ENCODE measurements at regions not wholly inside any gene's neighbourhood (a gene's known extent, or its start where the extent isn't known, plus 50 kb on each side); places are given as distances from the start of the nearest gene placed in this dataset.

DNA sequence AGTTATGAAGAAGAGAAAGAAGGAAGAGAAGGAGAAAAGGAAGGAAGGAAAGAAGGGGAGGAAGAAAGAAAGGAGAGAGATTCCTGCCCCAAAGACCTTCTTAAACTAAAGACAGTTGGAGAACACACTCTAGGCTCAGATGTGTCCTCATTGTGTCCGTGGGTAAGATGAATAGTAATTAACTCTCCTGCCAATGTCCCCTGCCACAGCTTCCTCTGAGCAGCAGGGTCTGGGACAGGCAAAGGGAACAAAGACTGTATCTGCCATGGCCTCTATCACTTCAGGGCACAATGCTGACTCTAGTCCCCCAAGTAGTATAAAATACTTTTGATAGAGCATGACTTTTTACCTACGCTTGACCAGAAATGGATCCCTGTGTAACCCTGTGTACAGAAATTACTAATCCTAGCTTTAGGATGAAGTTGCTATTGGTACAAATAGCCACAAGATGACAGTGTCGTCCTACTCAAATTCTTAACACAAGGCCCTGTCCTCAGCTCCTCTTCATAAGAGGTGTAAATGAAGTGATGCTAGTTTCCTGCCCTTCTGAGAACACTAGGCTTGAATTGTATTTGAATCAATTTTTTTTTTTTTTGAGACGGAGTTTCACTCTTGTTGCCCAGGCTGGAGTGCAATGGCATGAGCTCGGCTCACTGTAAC lies 186.2 kb upstream of the GPR12 start:
- Histone ChIP-seq H3K79me1 (ENCODE audit: insufficient read depth, low read depth, low read length, poor library complexity, severe bottlenecking) (no peaks in the 10 kb centered on the region), H4K8ac (replicated peaks; ENCODE audit: insufficient read length, low read depth, low read length) (no peak overlapping the region), H3K4ac (ENCODE audit: low read depth, low read length) (no peak overlapping the region), H4K91ac (ENCODE audit: insufficient read length, low read depth, low read length) (no peak overlapping the region), H3K4me2 (ENCODE audit: insufficient read depth, insufficient read length, low read length) (no peak overlapping the region), H3K4me1 (ENCODE audit: insufficient read depth, low read length) (no peaks in the 10 kb centered on the region), H3K9ac (ENCODE audit: extremely low read depth, insufficient read length, low read length) (no peak overlapping the region), H3K9me3 (ENCODE audit: control insufficient read depth, low read depth, low read length) (no peaks in the 10 kb centered on the region), H3T11ph (ENCODE audit: low read length) (no peak overlapping the region), H3K23me2 (ENCODE audit: insufficient read length, low read depth, low read length, poor library complexity, severe bottlenecking) (no peaks in the 10 kb centered on the region), H2AK5ac (ENCODE audit: insufficient read length, low read length) (no peak overlapping the region), H3K14ac (ENCODE audit: insufficient read depth, low read length) (no peak overlapping the region), H3K56ac (ENCODE audit: insufficient read length, low read depth, low read length) (no peak overlapping the region), H2BK120ac (ENCODE audit: low read depth, low read length, poor library complexity, severe bottlenecking) (no peak overlapping the region), H4K20me1 (ENCODE audit: control insufficient read depth, insufficient read depth, insufficient read length) (no peaks in the 10 kb centered on the region), H2BK15ac (ENCODE audit: low read depth, low read length) (no peak overlapping the region), H2AFZ (ENCODE audit: low read length) (no peak overlapping the region), H3K18ac (ENCODE audit: insufficient read length, low read depth, low read length) (no peak overlapping the region), H3K27me3 (ENCODE audit: insufficient read depth, low read length) (no peaks in the 10 kb centered on the region), H3K27ac (ENCODE audit: insufficient read length, low read depth, low read length) (no peak overlapping the region), H2BK20ac (ENCODE audit: low read depth, low read length, poor library complexity, severe bottlenecking) (no peak overlapping the region), H2BK5ac (ENCODE audit: insufficient read length, low read length) (no peak overlapping the region), H3K23ac (ENCODE audit: insufficient read length, low read depth, low read length) (no peak overlapping the region), H2BK12ac (ENCODE audit: insufficient read length, low read depth, low read length) (no peak overlapping the region), H4K5ac (ENCODE audit: insufficient read length, low read depth, low read length) (no peak overlapping the region), H3K79me2 (ENCODE audit: insufficient read depth, low read length) (no peaks in the 10 kb centered on the region)
- peaks cover 5 to 6% of the 10 kb centered on the region in 2 experiments for H3K4me1 Mint-ChIP-seq
- H3K36me3 Mint-ChIP-seq (ENCODE audit: insufficient read depth in 1 of 3, low read depth in 3 of 3) = no peaks in the 10 kb centered on the region
- TF ChIP-seq, protein P1, sequence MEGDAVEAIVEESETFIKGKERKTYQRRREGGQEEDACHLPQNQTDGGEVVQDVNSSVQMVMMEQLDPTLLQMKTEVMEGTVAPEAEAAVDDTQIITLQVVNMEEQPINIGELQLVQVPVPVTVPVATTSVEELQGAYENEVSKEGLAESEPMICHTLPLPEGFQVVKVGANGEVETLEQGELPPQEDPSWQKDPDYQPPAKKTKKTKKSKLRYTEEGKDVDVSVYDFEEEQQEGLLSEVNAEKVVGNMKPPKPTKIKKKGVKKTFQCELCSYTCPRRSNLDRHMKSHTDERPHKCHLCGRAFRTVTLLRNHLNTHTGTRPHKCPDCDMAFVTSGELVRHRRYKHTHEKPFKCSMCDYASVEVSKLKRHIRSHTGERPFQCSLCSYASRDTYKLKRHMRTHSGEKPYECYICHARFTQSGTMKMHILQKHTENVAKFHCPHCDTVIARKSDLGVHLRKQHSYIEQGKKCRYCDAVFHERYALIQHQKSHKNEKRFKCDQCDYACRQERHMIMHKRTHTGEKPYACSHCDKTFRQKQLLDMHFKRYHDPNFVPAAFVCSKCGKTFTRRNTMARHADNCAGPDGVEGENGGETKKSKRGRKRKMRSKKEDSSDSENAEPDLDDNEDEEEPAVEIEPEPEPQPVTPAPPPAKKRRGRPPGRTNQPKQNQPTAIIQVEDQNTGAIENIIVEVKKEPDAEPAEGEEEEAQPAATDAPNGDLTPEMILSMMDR (conservative IDR thresholded peaks at IDR 0.05) = peak; percentile 81
- peaks cover 0 to 2% of the 10 kb centered on the region in 2 experiments; a peak in 1 of 5 replicates for H3K9me3 Mint-ChIP-seq
- no peak overlapping the region for H3K4me3 Mint-ChIP-seq
- H3K27me3 Mint-ChIP-seq (ENCODE audit: low read depth) = peaks cover 2% of the 10 kb centered on the region; the same call in 1 of the 2 replicates
- no peak for DNase-seq
- H3K27ac Mint-ChIP-seq = no peak overlapping the region
- WGBS (ENCODE audit: extremely low coverage, insufficient read length, low lambda C conversion rate) = no CpG with 5 or more reads among the region's 5 CpGs
